ENCODE measurements at regions not wholly inside any gene's neighbourhood (a gene's known extent, or its start where the extent isn't known, plus 50 kb on each side); places are given as distances from the start of the nearest gene placed in this dataset.

DNA sequence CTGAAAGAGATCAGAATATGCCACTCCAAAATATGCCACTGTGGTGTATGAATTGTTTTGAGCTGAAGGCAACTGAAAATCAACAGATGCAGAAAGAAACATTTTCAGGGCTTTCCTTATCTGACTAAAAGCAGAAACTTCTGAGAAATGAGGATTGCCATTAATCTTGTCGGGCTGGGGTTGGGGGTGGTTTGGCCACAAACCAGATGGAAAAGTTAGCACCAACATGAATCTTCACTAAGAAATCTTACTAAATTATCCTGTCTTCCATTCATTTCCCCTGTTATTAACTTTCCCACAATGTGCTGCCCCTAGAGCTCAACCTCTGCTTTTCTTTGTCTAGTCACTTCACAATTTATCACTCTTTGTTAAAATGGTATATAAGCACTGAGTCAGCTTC lies 229.9 kb upstream of the GADL1 start:
- TF ChIP-seq STAT1 (IDR thresholded peaks at IDR 0.05; ENCODE audit: unreplicated experiment) (no peak), CTCF (conservative IDR thresholded peaks at IDR 0.05; ENCODE audit: low read depth in 2 of 2) (no peak), EZH2 (IDR thresholded peaks at IDR 0.05; ENCODE audit: low read depth, unreplicated experiment) (no peak)
